GM19351 (cell line): ENCODE measurements at regions not wholly inside any gene's neighbourhood (a gene's known extent, or its start where the extent isn't known, plus 50 kb on each side); places are given as distances from the start of the nearest gene placed in this dataset.

Experiments
- ATAC-seq: cut with Tn5 transposase; IDR thresholded peaks from one replicate; pipeline ENCODE4 v1.9.1; 2021; ENCODE audit warnings: mild to moderate bottlenecking, moderate library complexity; ENCODE audit not compliant: unreplicated experiment

DNA sequence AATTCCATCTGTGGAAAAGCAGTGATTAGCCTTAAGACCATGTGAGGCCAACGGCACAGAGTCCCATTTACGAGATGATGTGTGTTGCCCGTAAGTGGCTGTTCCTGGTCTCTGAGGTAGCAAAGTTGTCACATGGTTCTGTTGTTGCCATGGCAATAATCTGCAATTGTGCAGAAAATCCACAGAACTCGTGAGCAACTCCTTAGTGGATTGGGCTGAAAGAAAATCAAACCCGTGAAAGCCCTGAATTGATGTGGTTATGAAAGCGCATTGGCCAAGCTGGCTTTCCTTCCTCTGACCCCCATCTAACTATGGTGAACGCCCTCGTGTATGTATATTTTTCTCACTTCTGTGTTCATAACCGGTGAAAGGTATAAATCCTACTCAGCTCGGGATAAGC, 614.7 kb downstream of the EBF1 start:
- ATAC-seq, result no peak

DNA sequence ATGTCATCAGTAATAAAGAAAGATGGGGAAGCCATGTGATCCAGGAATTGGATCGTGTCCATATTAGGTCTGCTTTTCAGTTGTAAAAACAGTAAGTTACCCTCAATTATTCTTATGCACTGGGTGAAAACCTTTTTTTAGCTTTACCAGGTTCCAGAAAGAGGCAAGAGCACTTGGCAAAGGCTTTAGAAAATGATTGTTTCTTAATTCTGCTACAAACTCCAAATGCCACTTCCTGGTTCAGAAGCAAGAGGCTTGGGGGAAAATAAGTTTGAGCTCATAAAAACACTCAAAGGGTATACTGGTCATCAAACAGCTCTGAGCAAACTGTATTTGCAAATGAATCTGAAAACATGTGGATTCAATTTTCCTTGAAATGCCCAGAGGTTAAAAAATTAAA, 615.6 kb downstream of the EBF1 start:
- ATAC-seq, result no peak

DNA sequence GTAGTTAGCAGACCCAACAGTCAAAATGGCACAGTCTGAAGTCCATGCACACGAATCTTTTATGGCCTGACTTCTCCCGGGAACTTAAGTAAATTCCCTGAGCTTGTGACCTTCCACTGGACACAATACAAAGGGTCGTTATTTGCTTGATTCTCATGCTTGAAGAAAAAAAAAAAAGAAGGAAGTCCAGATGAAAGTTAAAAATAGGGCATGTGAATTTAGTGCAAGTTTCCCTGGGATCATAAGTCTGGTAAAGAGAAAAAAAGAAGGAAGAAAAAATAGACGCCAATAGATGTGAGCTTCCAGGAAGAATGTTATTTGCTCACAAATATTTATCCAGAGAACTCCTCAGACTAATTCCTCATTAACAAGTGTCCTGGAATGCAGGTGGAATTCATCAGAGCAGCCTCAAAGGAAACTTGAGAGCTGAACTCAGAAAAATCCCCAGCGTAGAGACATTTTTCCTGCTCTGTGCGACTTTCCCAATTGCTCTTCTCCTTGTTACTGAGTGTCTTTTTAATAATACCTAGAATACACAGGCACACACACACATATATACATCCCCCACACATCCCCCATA, 616.3 kb downstream of the EBF1 start:
- ATAC-seq, result no peak

DNA sequence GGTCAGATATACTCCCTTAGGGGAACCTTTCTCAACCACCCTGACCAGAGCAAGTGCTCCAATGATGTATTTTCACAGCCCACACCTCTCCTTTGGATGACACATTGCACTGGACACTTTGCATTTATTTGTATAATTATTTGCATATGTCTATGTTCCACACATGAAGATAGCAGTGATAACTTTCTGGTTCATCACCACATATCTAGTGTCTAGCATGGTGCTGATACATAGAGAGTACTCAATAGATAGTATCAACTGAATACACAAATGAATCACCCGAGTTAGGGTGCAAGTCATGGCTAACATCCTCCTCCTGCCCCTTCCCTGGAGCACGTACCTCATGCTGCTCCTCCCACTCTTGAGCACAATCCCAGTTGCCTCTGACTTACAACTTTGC, 617.6 kb downstream of the EBF1 start:
- no peak for ATAC-seq

DNA sequence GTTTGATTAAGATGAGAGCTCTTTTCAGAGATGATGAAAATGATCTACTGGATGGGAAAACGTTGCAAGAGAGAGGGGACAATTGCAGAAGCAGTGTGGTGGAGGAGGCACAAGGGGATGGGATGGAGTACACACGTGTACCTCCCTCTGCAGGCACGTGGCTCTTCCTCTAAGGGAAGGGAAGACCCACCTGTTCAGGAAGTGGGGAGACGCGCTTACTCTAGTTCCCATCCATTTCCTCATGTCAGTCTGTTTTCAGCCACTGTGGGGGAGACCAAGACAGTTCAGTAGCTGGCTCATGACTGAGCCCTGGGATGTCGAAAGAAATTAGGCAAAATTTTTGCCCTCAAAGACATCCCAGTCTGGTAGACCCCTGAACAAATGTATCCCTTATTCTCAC, 619.2 kb upstream of the CLINT1 start:
- no peak for ATAC-seq

DNA sequence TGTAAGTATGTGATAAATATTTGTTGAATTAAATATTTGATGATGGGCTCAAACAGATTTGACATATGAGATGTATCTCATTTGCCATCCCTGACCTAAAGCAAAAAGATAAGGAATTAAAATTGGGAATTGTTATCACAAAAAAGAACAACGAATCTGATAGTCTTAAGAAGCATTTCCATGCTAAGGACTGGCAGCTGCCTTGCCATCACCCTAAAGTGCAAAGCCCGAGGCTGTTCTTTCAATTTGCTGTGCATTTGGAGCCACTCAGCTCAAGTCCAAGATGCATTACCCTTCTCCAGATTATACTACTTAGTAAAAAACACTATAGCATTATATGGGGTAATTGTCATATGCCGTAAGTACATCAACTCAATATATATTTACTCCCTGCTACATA, 618.3 kb upstream of the CLINT1 start:
- no peak for ATAC-seq

DNA sequence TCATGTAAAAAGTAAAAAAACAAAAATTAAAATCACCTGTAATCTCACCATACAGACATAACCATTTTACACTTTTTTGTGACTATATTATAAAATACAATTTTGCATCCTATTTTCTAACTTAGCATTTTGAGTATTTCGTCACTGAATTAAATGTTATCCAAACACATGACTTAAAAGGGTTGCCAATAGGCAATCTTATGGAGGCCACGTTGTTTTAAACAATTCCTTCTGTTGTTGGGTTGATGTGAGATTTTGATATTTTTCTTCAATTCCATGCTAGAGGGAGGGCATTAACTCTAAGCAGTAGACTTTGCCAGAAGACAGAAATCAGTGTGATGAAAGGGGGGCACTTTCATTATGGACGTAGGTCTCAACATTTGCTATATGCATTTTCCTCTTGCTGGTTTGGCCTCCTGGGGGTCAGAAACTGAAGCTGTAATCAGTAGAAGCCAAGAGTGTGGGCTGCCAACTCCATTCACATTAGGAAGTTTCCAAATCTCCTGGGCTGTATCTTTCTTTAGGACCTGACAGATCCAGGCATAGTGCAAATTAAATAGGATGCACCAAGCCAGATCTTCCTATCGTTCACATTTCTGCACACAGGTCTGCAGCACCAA, 614.2 kb upstream of the CLINT1 start:
- no peak for ATAC-seq

DNA sequence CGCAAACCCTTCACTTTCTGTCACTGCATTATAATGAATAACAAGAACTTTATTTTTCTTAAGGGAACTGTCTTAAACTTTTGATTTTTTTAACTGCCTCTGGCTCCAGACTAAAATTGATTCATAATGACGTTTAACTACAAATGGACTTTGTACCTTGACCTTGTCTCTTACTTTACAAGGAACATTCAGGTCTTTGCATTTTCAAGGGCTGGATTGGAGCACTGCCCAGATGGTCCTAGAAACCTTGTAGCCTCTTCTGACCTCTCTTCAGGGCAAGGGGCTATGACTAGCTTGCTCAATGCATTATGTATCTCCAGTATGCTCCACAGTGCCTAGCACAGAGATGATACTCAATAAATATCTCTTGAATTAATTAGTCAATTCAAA, 612.6 kb upstream of the CLINT1 start:
- no peak for ATAC-seq

DNA sequence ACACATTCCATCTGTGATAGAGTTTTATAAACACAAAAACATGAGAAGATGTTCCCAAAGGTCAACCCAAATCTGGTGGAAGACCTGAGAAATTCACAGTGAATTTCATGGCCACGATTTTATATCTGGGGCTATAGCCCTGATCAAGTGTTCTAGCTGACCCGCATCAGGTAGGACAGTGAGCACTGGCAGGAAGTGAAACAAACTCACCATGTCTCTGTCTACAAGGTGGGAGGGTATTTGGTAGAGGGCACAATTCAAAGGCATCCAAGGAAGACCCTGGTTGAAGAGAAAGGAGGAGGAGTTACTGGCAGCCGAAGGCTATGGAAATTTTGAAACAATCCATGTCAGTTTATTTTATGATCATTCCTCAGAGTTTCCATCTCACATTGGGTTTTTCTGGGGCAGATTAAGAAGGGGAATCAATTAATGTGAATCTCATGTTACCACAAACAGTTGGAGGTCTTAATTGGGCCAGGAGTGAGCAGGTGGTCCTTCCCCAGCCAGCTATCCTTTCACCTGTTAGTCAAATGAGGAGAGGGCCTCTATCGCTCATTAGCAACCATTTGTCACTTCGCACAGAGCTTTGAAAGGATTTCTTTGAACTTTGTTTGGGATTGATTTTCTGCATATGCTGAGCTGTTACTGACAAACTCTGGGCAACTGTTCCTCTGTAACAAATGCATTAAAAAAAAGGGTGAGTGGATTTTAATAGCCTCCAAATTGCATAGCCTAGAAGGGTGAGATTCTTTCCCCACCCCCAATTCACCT, 612.0 kb upstream of the CLINT1 start:
- no peak for ATAC-seq

DNA sequence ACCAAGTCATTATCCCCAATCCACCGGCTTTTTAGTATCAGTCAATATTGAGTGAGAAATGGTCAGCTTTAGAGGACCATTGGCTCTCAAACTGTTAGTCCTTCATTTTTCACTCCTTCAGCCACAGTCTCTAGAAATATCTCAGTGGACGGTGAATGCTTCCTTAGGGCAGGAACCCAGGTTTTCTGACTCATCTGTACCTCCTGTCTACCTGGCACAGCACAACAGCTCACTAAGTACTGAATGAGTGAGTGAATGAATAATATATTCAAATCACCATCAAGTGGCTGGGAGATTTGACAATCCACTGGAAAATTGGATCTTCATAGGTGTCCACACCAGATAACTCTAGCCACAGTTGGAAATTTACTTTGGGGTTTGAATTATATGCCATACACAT, 609.5 kb upstream of the CLINT1 start:
- ATAC-seq, result no peak

DNA sequence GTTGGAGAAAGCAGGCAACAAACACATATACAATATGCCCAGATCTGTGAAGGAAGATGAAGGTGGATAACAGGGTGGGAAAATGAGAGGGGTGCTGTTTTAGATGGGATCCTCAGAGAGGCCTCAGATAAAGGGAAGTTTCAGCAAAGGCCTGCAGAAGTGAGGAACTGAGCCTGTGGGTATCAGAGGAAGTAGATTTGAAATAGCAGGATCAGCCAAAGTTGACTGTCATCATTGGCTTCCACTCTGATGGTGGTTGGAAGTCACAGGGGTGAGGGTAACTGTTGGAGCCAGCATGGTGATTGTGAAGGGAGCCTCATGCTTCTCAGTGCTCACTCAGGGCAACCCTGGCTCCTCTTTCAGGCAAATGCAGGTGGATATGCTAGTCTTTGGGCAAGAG, 607.2 kb upstream of the CLINT1 start:
- ATAC-seq, result no peak

DNA sequence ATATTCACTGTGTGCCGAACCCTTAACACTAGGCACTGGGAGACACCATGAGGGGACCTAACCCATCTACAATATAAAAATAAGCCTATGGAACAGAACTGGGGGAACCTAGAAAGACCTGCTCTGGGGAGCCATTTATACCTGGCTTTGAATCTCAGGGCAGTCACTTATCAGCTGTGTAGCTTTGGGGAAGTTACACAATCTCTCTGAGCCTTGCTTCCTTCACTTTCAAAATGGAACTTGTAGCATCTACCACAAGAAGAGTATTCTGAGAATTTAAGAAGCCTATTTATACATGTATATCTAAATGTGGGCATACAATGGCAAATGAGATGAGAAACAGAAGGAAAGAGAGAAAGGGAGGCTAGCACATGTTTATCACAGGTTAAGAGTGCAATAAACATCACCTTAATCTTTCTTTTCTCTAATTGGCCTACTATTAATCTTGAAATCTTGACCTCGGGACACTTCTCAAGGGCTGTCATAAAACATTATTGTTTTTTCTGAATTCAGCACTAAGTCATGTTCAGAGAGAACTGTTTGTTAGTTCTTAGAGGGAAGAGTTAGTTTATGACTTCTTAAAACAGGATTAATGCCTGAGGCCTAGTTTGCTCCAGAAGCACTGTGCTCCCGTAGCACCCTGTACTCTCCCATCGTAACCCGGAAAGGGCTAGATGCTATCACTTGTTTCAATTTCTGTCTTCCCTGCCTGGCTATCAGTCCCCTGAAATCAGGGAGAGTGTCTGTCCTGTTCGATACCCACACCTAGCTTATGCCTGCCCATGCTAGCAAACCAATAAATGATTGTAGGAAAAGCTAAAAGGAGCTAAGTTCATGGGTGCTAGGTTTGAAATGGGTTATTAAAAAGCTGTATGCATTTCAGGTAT, 606.4 kb upstream of the CLINT1 start:
- ATAC-seq, result no peak

DNA sequence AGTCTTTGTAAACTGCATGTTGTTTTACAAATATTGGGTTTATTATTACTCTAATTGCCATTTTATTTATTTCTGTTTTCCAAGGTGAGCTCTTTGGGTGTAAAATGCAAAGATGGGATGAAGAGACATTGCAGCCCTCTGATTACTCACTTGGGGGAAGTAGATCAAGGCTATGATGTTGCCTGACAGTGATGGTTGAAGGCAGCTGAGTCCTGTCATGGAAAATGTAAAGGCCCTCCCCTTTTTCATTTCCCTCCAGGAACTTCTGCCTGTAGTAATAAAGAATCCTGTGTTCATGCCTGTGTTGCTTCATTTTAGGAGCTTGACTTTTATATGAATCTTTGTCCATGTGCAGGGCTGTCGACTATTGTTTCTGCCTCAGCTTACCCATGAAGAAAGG, 605.4 kb upstream of the CLINT1 start:
- no peak for ATAC-seq

DNA sequence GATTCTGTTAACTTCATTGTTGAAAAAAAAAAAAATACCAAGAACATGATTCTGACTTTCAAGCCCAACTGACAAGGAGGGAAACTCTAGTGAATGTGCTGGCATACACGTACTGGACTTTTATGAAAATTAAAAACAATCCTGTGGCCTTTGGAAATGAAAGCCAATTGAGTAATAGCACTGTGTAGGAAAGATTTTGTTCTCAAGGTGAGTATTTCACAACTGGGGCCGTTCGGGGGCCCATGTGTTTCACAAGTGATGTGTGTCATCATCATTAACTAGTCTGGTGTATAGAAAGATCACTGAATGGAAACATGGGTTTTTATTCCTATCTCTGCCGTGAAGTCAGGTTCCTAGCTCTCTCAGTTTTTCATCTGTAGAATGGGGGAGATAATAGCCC, 605.0 kb upstream of the CLINT1 start:
- no peak for ATAC-seq

DNA sequence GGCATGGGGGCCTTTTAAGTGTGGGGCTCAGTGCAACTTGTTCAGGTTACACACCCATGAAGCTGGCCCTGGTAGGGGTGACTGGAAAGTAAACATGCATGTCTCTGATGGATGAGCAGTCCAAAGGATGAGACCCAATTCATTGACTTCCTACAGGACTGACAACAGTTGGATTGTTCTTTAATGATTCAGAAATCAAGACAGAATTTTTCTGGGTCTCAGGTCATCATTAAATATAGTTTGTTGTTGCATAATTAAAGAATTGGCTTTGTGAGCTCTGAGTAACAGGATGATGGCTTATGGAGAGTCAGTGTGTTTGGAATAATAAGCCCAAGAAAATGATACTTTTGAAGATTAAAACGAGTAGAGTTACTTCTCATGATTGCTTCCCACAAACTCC, 604.2 kb upstream of the CLINT1 start:
- no peak for ATAC-seq

DNA sequence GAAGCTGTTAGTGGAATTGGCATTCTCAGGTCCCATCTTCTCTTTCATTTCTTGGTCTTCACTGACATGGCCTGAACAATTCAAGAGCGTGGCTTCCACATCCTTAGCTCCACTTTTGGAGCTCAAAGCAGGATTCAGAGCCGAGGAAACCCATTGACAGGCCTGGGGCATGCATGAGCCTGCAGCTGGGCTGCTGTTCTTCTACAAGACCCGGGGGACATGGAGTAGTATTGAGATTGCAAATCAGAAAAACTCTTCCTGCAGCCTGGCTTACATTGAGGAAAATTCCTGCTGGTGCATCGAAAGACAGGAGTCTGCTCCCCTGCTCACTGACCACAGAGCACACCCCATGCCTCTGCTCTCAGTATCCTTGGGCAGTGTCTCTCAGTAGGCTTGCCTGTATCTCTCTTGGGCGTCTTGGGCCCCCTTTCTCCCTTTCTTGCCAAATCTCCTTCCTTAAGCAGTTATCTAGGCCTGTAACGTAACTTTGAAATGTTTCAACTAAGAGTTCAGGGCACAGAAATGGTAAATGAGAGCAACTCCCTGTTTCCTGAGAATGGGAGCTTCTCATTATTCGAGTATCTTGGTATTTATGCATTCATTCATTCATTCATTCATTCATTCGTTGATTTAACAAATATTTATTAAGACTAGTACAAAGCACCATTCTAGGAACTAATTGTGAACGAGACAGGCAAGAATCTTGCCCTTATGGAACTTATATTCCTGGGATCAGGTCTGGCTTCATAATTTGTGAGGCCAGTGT, 603.6 kb upstream of the CLINT1 start:
- no peak for ATAC-seq

DNA sequence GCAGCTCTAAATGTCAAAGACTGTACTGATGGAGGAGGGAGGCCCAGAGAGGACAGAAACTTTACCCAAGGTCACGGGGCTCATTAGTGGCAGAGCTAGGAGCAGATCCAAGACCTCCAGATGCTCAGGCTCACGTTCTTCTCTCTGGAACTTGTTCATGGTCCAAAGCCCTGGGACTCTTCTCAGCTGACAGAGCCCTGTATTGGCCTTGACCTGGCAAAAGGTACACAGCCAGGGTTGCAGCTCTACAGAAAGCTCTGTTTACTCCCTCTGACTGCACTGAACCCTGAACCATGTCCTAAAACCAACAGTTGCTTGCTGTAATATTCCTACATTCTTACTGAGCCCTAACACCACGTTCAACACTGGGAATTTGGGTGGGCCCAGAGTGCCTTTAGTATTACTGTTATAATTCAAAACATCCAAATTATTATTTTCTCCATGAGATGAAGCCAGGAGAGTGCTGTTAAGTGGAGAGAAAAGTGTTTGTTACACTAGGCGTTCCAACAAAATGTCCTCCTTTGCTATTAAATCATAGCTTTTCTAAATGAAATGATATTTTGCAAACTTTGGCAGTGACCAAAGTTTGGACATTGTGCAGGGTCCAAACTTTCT, 602.4 kb upstream of the CLINT1 start:
- no peak for ATAC-seq

DNA sequence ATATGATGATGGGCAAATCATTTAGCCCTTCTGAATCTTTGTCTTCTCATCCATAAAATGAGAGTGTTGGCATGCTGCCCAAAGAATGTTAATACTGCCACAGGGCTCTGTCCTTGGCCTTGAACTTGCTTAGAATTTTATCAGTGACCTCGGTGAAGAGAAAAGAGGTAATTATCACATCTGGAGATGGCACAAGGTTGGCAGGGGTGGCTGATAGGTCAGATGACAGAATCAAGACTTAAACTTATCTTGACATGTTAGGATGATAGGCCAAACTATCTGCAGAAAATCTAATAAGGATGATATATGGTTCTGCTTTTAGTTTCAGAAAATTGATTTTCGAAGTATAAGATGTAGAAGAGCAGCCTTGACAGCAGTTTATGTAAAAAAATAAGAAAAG, 599.1 kb upstream of the CLINT1 start:
- no peak for ATAC-seq

DNA sequence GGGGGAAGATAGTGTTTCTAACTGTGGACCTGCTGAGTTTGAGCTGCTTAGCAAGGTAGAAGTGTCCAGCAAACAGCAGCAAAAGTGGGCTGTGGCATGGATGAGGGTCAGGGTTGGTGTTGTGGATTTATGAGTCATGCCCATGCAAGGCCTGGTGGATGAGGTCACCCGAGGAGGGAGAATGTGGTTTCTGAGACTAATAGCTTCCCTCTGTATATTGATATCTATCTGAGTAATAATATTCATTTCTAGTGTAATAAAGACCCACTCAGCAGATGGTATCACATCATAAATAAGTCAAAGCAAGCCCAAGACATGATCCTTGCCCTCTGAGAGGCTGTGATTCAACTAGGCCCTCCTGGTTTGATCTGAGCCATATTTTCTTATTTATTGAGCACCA, 597.8 kb upstream of the CLINT1 start:
- ATAC-seq, result no peak

DNA sequence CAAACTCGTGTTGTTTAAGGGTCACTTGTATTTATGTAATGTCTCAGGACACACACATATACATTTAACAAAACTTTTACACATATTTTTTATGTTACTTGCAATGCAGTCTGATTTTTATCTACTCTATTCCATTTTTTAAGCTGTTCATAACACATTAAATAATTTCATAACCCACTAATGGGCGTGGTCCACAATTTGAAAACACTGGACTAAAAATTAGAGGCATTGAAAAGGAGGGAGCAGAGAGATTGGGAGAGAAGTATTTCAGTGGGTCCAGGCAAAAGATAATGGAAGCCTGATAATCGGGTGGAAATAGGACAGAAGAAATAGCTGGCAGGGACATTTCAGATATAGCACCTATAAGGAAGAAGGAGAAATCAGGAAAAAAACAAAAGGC, 597.3 kb upstream of the CLINT1 start:
- no peak for ATAC-seq
